CD8-positive, alpha-beta memory T cell (primary cell): ENCODE measurements at regions not wholly inside any gene's neighbourhood (a gene's known extent, or its start where the extent isn't known, plus 50 kb on each side); places are given as distances from the start of the nearest gene placed in this dataset.
A peak's percentile ranks its signal among the peaks of the same experiment; 100 is the strongest.
"Not testable (repeated sequence)": the region's sequence is repeated elsewhere in the genome, so short reads cannot be mapped to it uniquely, and the experiment has no call there.

Source experiments
- CTCF ChIA-PET: fragments of 350-600 bp; sonication (Branson Sonifier 250); formaldehyde crosslinking; loops from one replicate; lab custom pipeline; 2021; ENCODE audit warnings: antibody characterized with exemption; lab: Charles Lee
- POLR2A ChIA-PET: fragments of 350-600 bp; sonication (Branson Sonifier 250); formaldehyde crosslinking; loops from one replicate; lab custom pipeline; 2021; ENCODE audit warnings: antibody characterized with exemption; lab: Charles Lee
- DNase-seq, 5 donors: peaks; one replicate each; pipeline versions ENCODE4 v3.0.0 to v3.0.0-alpha.2; 2020 to 2022; ENCODE audit warnings: mixed read lengths in 1 of 5
- H3K27ac ChIP-seq: one replicate; pipeline ENCODE4 v1.7.0; 2013; ENCODE audit warnings: low read depth, mild to moderate bottlenecking, low read length, moderate library complexity
- H3K27me3 ChIP-seq: 2 replicates; pipeline ENCODE4 v1.7.0; 2013; ENCODE audit warnings: low read length, mild to moderate bottlenecking; ENCODE audit not compliant: insufficient read depth, poor library complexity, severe bottlenecking
- H3K36me3 ChIP-seq: 2 replicates; pipeline ENCODE4 v1.7.0; 2013; ENCODE audit warnings: mild to moderate bottlenecking, low read length, moderate library complexity; ENCODE audit not compliant: insufficient read depth
- H3K4me1 ChIP-seq: 2 replicates; pipeline ENCODE4 v1.7.0; 2013; ENCODE audit warnings: mild to moderate bottlenecking, low read length, moderate library complexity; ENCODE audit not compliant: insufficient read depth
- H3K4me3 ChIP-seq: 2 replicates; pipeline ENCODE4 v1.7.0; 2013; ENCODE audit warnings: mild to moderate bottlenecking, low read length
- H3K9me3 ChIP-seq: 2 replicates; pipeline ENCODE4 v1.7.0; 2013; ENCODE audit warnings: mild to moderate bottlenecking, low read length
- H3K27ac Mint-ChIP-seq, 8 donors: one replicate each; pipeline ENCODE4 v1.8.0; 2020 to 2021; ENCODE audit warnings: mixed read lengths in 8 of 8, mild to moderate bottlenecking in 6 of 8, inconsistent platforms in 3 of 8, moderate library complexity in 3 of 8
- H3K27me3 Mint-ChIP-seq, 2 donors: one replicate each; pipeline ENCODE4 v1.8.0; 2020 to 2021; ENCODE audit warnings: mixed read lengths in 2 of 2, mild to moderate bottlenecking in 1 of 2, moderate library complexity in 1 of 2
- H3K36me3 Mint-ChIP-seq, 3 donors: one replicate each; pipeline ENCODE4 v1.8.0; 2020 to 2021; ENCODE audit warnings: mixed read lengths in 3 of 3, inconsistent platforms in 1 of 3, mild to moderate bottlenecking in 1 of 3
- H3K4me1 Mint-ChIP-seq, 3 donors: one replicate each; pipeline ENCODE4 v1.8.0; 2020 to 2021; ENCODE audit warnings: mixed read lengths in 3 of 3, inconsistent platforms in 1 of 3, mild to moderate bottlenecking in 1 of 3
- H3K4me3 Mint-ChIP-seq, 7 donors: one replicate each; pipeline ENCODE4 v1.8.0; 2020 to 2021; ENCODE audit warnings: mixed read lengths in 7 of 7, mild to moderate bottlenecking in 6 of 7, moderate library complexity in 4 of 7, inconsistent platforms in 2 of 7
- H3K9me3 Mint-ChIP-seq, 5 donors: one replicate each; pipeline ENCODE4 v1.8.0; 2020 to 2022; ENCODE audit warnings: mixed read lengths in 5 of 5, mild to moderate bottlenecking in 3 of 5, moderate library complexity in 2 of 5, inconsistent platforms in 1 of 5

DNA sequence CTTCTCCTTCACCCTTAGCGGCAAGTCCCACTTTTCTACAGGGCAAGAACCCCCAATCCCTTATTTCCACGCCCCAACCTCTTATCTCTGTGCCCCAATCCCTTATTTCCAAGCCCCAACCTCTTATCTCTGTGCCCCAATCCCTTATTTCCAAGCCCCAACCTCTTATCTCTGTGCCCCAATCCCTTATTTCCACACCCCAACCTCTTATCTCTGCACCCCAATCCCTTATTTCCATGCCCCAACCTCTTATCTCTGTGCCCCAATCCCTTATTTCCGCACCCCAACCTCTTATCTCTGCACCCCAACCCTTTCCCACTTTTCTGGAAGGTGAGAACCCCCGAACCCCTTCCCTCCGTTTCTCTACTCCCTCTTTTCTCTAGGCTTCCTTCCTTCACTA is 116.1 kb upstream of the GJE1 start:
- H3K27me3 ChIP-seq, H3K27ac ChIP-seq, H3K9me3 Mint-ChIP-seq, CTCF ChIA-PET, H3K4me3 ChIP-seq, H3K4me1 ChIP-seq, DNase-seq, H3K36me3 ChIP-seq, H3K27me3 Mint-ChIP-seq, H3K4me3 Mint-ChIP-seq, H3K4me1 Mint-ChIP-seq, H3K36me3 Mint-ChIP-seq, H3K9me3 ChIP-seq, POLR2A ChIA-PET: not testable (repeated sequence)
- peak overlapping the region in 1 of 8 donors; percentile 19 for H3K27ac Mint-ChIP-seq

DNA sequence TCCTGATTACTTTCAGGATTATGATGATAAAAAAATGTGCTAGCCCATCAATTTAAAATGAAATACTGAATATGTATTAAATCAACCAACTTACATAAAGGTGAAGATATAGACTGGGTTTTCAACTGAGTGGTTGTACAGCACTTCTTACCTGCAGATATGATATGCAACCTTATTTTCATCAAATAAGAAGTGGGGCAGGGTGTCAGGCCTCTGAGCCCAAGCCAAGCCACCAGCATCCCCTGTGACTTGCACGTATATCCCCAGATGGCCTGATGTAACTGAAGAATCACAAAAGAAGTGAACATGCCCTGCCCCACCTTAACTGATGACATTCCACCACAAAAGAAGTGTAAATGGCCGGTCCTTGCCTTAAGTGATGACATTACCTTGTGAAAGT is 117.3 kb upstream of the GJE1 start:
- H3K4me3 Mint-ChIP-seq, H3K4me1 Mint-ChIP-seq, H3K36me3 Mint-ChIP-seq, H3K27me3 Mint-ChIP-seq, H3K4me3 ChIP-seq, H3K27ac Mint-ChIP-seq, H3K27me3 ChIP-seq, DNase-seq, H3K9me3 Mint-ChIP-seq, H3K4me1 ChIP-seq, POLR2A ChIA-PET, H3K27ac ChIP-seq, CTCF ChIA-PET, H3K36me3 ChIP-seq, H3K9me3 ChIP-seq: not testable (repeated sequence)

GRCh38 chr6:142015011-142015410 is 117.7 kb upstream of the GJE1 start:
- Mint-ChIP-seq H3K27ac (no peak overlapping the region), H3K9me3 (no peaks in the 10 kb centered on the region), H3K4me3 (no peak overlapping the region), H3K4me1 (peaks cover 0 to 4% (median 0%) of the 10 kb centered on the region in 3 donors), H3K36me3 (no peaks in the 10 kb centered on the region), H3K27me3 (peaks cover 0 to 3% of the 10 kb centered on the region in 2 donors)
- H3K36me3 ChIP-seq: no peaks in the 10 kb centered on the region
- no peak overlapping the region for H3K4me3 ChIP-seq
- POLR2A ChIA-PET: no interaction called here
- CTCF ChIA-PET: no interaction called here
- no peaks in the 10 kb centered on the region for H3K4me1 ChIP-seq
- H3K27me3 ChIP-seq: no peaks in the 10 kb centered on the region
- DNase-seq: no peak
- H3K27ac ChIP-seq: no peak overlapping the region
- H3K9me3 ChIP-seq: no peaks in the 10 kb centered on the region

- no peak for DNase-seq
- H3K27ac ChIP-seq: no peak overlapping the region
- ChIA-PET POLR2A (no interaction called here), CTCF (no interaction called here)
- H3K4me3 Mint-ChIP-seq: no peak overlapping the region
- no peak overlapping the region for H3K4me3 ChIP-seq
- no peak overlapping the region for H3K27ac Mint-ChIP-seq
- H3K36me3 ChIP-seq: no peaks in the 10 kb centered on the region
- H3K27me3 Mint-ChIP-seq: peaks cover 0 to 3% of the 10 kb centered on the region in 2 donors
- H3K9me3 Mint-ChIP-seq: no peaks in the 10 kb centered on the region
- H3K36me3 Mint-ChIP-seq: no peaks in the 10 kb centered on the region
- H3K4me1 ChIP-seq: no peaks in the 10 kb centered on the region
- no peaks in the 10 kb centered on the region for H3K27me3 ChIP-seq
- peaks cover 0 to 4% (median 0%) of the 10 kb centered on the region in 3 donors for H3K4me1 Mint-ChIP-seq
- no peaks in the 10 kb centered on the region for H3K9me3 ChIP-seq
These were observed 118.2 kb upstream of the GJE1 start for GRCh38 chr6:142014515-142014914.

GRCh38 chr6:142013875-142014495 is 118.7 kb upstream of the GJE1 start:
- no peaks in the 10 kb centered on the region for H3K27me3 ChIP-seq
- no peak overlapping the region for H3K4me3 ChIP-seq
- Mint-ChIP-seq H3K27ac (no peak overlapping the region), H3K36me3 (no peaks in the 10 kb centered on the region), H3K4me1 (peaks cover 0 to 4% (median 0%) of the 10 kb centered on the region in 3 donors), H3K9me3 (no peaks in the 10 kb centered on the region), H3K4me3 (no peak overlapping the region), H3K27me3 (peaks cover 0 to 3% of the 10 kb centered on the region in 2 donors)
- DNase-seq: no peak
- POLR2A ChIA-PET: no interaction called here
- no peak overlapping the region for H3K27ac ChIP-seq
- H3K4me1 ChIP-seq: no peaks in the 10 kb centered on the region
- no peaks in the 10 kb centered on the region for H3K36me3 ChIP-seq
- H3K9me3 ChIP-seq: no peaks in the 10 kb centered on the region
- CTCF ChIA-PET: no interaction called here

DNA sequence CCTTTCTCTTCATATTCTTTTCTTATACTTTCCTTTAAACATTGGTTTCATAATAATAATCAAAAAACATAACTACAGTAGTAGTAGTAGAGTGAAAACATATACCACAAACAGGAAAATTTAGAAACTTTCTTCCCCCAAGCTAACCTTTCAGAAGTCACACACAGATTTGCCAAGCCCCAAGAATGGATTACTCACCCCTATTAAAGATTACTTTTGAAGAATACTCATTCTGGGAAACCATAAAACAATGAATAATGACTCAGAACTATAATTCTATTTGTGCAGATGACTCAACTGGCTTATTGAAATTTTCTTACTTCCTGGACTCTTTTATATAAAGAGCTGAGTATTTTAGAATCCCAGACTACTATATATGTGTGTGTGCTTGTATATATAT is 119.4 kb upstream of the GJE1 start:
- no peak for DNase-seq
- H3K9me3 Mint-ChIP-seq: peaks cover 0 to 2% (median 0%) of the 10 kb centered on the region in 5 donors
- H3K4me3 Mint-ChIP-seq: no peak overlapping the region
- no peak overlapping the region for H3K27ac ChIP-seq
- no peaks in the 10 kb centered on the region for H3K36me3 Mint-ChIP-seq
- H3K27me3 Mint-ChIP-seq: peaks cover 0 to 3% of the 10 kb centered on the region in 2 donors
- no peaks in the 10 kb centered on the region for H3K9me3 ChIP-seq
- H3K4me1 Mint-ChIP-seq: peaks cover 0 to 4% (median 0%) of the 10 kb centered on the region in 3 donors
- no peaks in the 10 kb centered on the region for H3K27me3 ChIP-seq
- H3K36me3 ChIP-seq: no peaks in the 10 kb centered on the region
- CTCF ChIA-PET: no interaction called here
- POLR2A ChIA-PET: no interaction called here
- H3K4me1 ChIP-seq: no peaks in the 10 kb centered on the region
- H3K27ac Mint-ChIP-seq: no peak overlapping the region
- H3K4me3 ChIP-seq: no peak overlapping the region

DNA sequence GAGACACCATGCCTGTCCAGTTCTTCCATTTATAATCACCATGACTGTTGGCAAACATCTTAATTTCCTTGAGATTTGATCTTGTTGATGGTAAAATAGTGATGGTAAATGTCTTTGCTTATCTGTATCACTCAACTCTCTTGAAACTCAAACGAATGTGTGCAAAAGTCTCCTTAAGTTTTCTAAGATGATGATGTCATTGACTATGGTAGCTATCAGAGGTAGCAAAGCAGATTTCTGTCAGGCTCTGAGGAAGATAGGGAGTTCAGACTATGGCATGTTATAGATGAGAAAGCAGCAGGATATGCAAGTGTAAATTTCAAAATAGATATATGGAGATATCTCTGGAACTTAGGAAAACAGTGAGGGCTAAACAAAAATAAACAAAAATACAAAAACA is 121.0 kb upstream of the GJE1 start:
- Mint-ChIP-seq H3K27ac (no peak overlapping the region), H3K4me1 (peaks cover 0 to 4% (median 0%) of the 10 kb centered on the region in 3 donors), H3K36me3 (no peaks in the 10 kb centered on the region), H3K4me3 (no peak overlapping the region), H3K9me3 (peaks cover 0 to 5% (median 0%) of the 10 kb centered on the region in 5 donors), H3K27me3 (peaks cover 0 to 1% of the 10 kb centered on the region in 2 donors)
- no peak for DNase-seq
- Histone ChIP-seq H3K27me3 (no peaks in the 10 kb centered on the region), H3K4me3 (no peak overlapping the region), H3K27ac (no peak overlapping the region), H3K4me1 (no peaks in the 10 kb centered on the region), H3K9me3 (no peaks in the 10 kb centered on the region), H3K36me3 (no peaks in the 10 kb centered on the region)
- POLR2A ChIA-PET: no interaction called here
- CTCF ChIA-PET: no interaction called here

GRCh38 chr6:142011156-142011555 is 121.6 kb upstream of the GJE1 start:
- CTCF ChIA-PET: no interaction called here

More at GRCh38 chr6:142011156-142011555, 121.6 kb upstream of the GJE1 start:
- Histone ChIP-seq H3K4me3 (no peak overlapping the region), H3K27me3 (no peaks in the 10 kb centered on the region), H3K4me1 (no peaks in the 10 kb centered on the region), H3K9me3 (no peaks in the 10 kb centered on the region), H3K27ac (no peak overlapping the region), H3K36me3 (no peaks in the 10 kb centered on the region)
- H3K36me3 Mint-ChIP-seq: no peaks in the 10 kb centered on the region
- H3K4me1 Mint-ChIP-seq: peaks cover 0 to 4% (median 0%) of the 10 kb centered on the region in 3 donors
- peaks cover 0 to 5% (median 0%) of the 10 kb centered on the region in 5 donors for H3K9me3 Mint-ChIP-seq
- DNase-seq: no peak
- peaks cover 0 to 1% of the 10 kb centered on the region in 2 donors for H3K27me3 Mint-ChIP-seq
- POLR2A ChIA-PET: no interaction called here
- no peak overlapping the region for H3K27ac Mint-ChIP-seq
- no peak overlapping the region for H3K4me3 Mint-ChIP-seq
